Upper lobe of left lung (tissue), 6 donors: ENCODE measurements at regions not wholly inside any gene's neighbourhood (a gene's known extent, or its start where the extent isn't known, plus 50 kb on each side); places are given as distances from the start of the nearest gene placed in this dataset.
"Not testable (repeated sequence)": the region's sequence is repeated elsewhere in the genome, so short reads cannot be mapped to it uniquely, and the experiment has no call there.

ENCODE experiments used
- ATAC-seq, 2 donors: fragments of 200-7000 bp; cut with Tn5 transposase; one replicate each; pipeline ENCODE4 v1.9.1; 2022; ENCODE audit warnings: mild to moderate bottlenecking in 2 of 2, moderate library complexity in 2 of 2; ENCODE audit not compliant: low FRiP score in 2 of 2
- DNase-seq, 2 donors: peaks; one replicate each; pipeline ENCODE4 v3.0.0-alpha.2; 2019 to 2020
- H3K27ac ChIP-seq, 4 donors: fragments of 200-600 bp; sonication (generic); one replicate each; pipeline ENCODE4 v1.5.1; 2016 to 2019
- H3K27me3 ChIP-seq, 4 donors: fragments of 200-600 bp; sonication (generic); one replicate each; pipeline ENCODE4 v1.5.1; 2017 to 2019
- H3K36me3 ChIP-seq, 4 donors: fragments of 200-600 bp; sonication (generic); one replicate each; pipeline ENCODE4 v1.5.1; 2016 to 2019
- H3K4me1 ChIP-seq, 4 donors: fragments of 200-600 bp; sonication (generic); one replicate each; pipeline ENCODE4 v1.5.1; 2018 to 2019
- H3K4me3 ChIP-seq, 4 donors: fragments of 200-600 bp; sonication (generic); one replicate each; pipeline ENCODE4 v1.5.1; 2017 to 2019; ENCODE audit warnings: mild to moderate bottlenecking in 2 of 4, moderate library complexity in 1 of 4
- H3K9me3 ChIP-seq, 4 donors: fragments of 200-600 bp; sonication (generic); one replicate each; pipeline ENCODE4 v1.5.1; 2018 to 2019
- CTCF ChIP-seq, 6 experiments: fragments of 450-650 bp in 4 of 6; fragments of 200-600 bp in 2 of 6; sonication (generic) in 2 of 6; IDR thresholded peaks; one replicate each; pipeline ENCODE4 v1.5.1; 2016 to 2019; ENCODE audit warnings: antibody characterized with exemption in 6 of 6
- EP300 ChIP-seq, 4 donors: sonication (generic); formaldehyde crosslinking; IDR thresholded peaks; one replicate each; pipeline ENCODE4 v1.5.1; 2017; ENCODE audit warnings: antibody characterized with exemption in 4 of 4, control low read depth in 2 of 4
- POLR2A ChIP-seq, 4 donors: fragments of 450-650 bp; IDR thresholded peaks; one replicate each; pipeline ENCODE4 v1.5.1; 2016 to 2017; ENCODE audit warnings: antibody characterized with exemption in 4 of 4, mild to moderate bottlenecking in 2 of 4
- POLR2AphosphoS5 ChIP-seq, 2 donors: sonication (generic); formaldehyde crosslinking; IDR thresholded peaks; one replicate each; pipeline ENCODE4 v1.5.1; 2017; ENCODE audit warnings: antibody characterized with exemption in 2 of 2
- WGBS, 2 donors: methylation state at CpG; one replicate each; pipeline ENCODE4 v1.1.5; 2017 to 2018; 5-methylcytosine and 5-hydroxymethylcytosine counted together
- donor health status: DM: no; HTN: no; CAD: no; lungs with moderate emphysema.
- donor health status: DM: no; HTN: yes; CAD: no; lungs with severe emphysema.

GRCh38 chr10:34017281-34017680 lies 682.8 kb upstream of the NRP1 start:
- 59 to 71% methylated on average over 1 of the region's 1 CpG for WGBS, 2 donors
- DNase-seq (no peak), ATAC-seq (no peak)
- no peaks in the 10 kb centered on the region for H3K27me3 ChIP-seq
- no peak overlapping the region for H3K4me3 ChIP-seq
- H3K9me3 ChIP-seq: no peaks in the 10 kb centered on the region
- no peak for TF ChIP-seq CTCF (IDR thresholded peaks at IDR 0.05)
- TF ChIP-seq POLR2AphosphoS5 (IDR thresholded peaks at IDR 0.05): no peak
- no peak for TF ChIP-seq EP300 (IDR thresholded peaks at IDR 0.05)
- TF ChIP-seq POLR2A (IDR thresholded peaks at IDR 0.05): no peak
- H3K27ac ChIP-seq: no peak overlapping the region
- no peaks in the 10 kb centered on the region for H3K4me1 ChIP-seq
- H3K36me3 ChIP-seq: no peaks in the 10 kb centered on the region

GRCh38 chr10:34016576-34016975 lies 682.1 kb upstream of the NRP1 start:
- no peaks in the 10 kb centered on the region for H3K9me3 ChIP-seq
- DNase-seq (no peak), ATAC-seq (no peak)
- H3K27me3 ChIP-seq: no peaks in the 10 kb centered on the region
- no peak overlapping the region for H3K27ac ChIP-seq
- no peak overlapping the region for H3K4me3 ChIP-seq
- WGBS, 2 donors: 86 to 92% methylated on average over 2 of the region's 2 CpGs
- H3K36me3 ChIP-seq: no peaks in the 10 kb centered on the region
- no peak for TF ChIP-seq POLR2AphosphoS5 (IDR thresholded peaks at IDR 0.05)
- TF ChIP-seq EP300 (IDR thresholded peaks at IDR 0.05): no peak
- TF ChIP-seq CTCF (IDR thresholded peaks at IDR 0.05): no peak
- TF ChIP-seq POLR2A (IDR thresholded peaks at IDR 0.05): no peak
- H3K4me1 ChIP-seq: no peaks in the 10 kb centered on the region

GRCh38 chr10:34015700-34016099 lies 681.2 kb upstream of the NRP1 start:
- WGBS, 2 donors: 97 to 98% methylated on average over 2 of the region's 2 CpGs
- DNase-seq (no peak), ATAC-seq (no peak)
- Histone ChIP-seq H3K27ac (no peak overlapping the region), H3K4me3 (no peak overlapping the region), H3K9me3 (no peaks in the 10 kb centered on the region), H3K27me3 (no peaks in the 10 kb centered on the region), H3K36me3 (no peaks in the 10 kb centered on the region), H3K4me1 (no peaks in the 10 kb centered on the region)
- TF ChIP-seq EP300 (IDR thresholded peaks at IDR 0.05): no peak
- TF ChIP-seq CTCF (IDR thresholded peaks at IDR 0.05): no peak
- TF ChIP-seq POLR2A (IDR thresholded peaks at IDR 0.05): no peak
- no peak for TF ChIP-seq POLR2AphosphoS5 (IDR thresholded peaks at IDR 0.05)

GRCh38 chr10:34013235-34013634 lies 678.8 kb upstream of the NRP1 start:
- H3K4me3 ChIP-seq: no peak overlapping the region
- H3K36me3 ChIP-seq: no peaks in the 10 kb centered on the region
- H3K4me1 ChIP-seq: no peaks in the 10 kb centered on the region
- no peaks in the 10 kb centered on the region for H3K9me3 ChIP-seq
- no peak for ATAC-seq
- 95 to 96% methylated on average over 2 of the region's 2 CpGs for WGBS, 2 donors
- H3K27me3 ChIP-seq: no peaks in the 10 kb centered on the region
- H3K27ac ChIP-seq: no peak overlapping the region
- TF ChIP-seq POLR2AphosphoS5 (IDR thresholded peaks at IDR 0.05) (no peak), EP300 (IDR thresholded peaks at IDR 0.05) (no peak), CTCF (IDR thresholded peaks at IDR 0.05) (no peak), POLR2A (IDR thresholded peaks at IDR 0.05) (no peak)
- DNase-seq: no peak

- H3K27ac ChIP-seq: no peak overlapping the region
- H3K36me3 ChIP-seq: no peaks in the 10 kb centered on the region
- TF ChIP-seq EP300 (IDR thresholded peaks at IDR 0.05) (no peak), POLR2AphosphoS5 (IDR thresholded peaks at IDR 0.05) (no peak), CTCF (IDR thresholded peaks at IDR 0.05) (no peak), POLR2A (IDR thresholded peaks at IDR 0.05) (no peak)
Observed at GRCh38 chr10:34010891-34011290, 676.4 kb upstream of the NRP1 start.

GRCh38 chr10:34010228-34010627 lies 675.8 kb upstream of the NRP1 start:
- H3K4me3 ChIP-seq, H3K27ac ChIP-seq, H3K4me1 ChIP-seq, H3K9me3 ChIP-seq, H3K36me3 ChIP-seq, DNase-seq, ATAC-seq, H3K27me3 ChIP-seq: not testable (repeated sequence)
- 88% methylated on average over 1 of the region's 1 CpG for WGBS, 2 donors

More at GRCh38 chr10:34010891-34011290, 676.4 kb upstream of the NRP1 start:
- peak in 1 of 2 donors; percentile 34 for ATAC-seq
- 69 to 72% methylated on average over 2 of the region's 2 CpGs for WGBS, 2 donors
- Histone ChIP-seq H3K4me3 (no peak overlapping the region), H3K9me3 (no peaks in the 10 kb centered on the region), H3K4me1 (no peaks in the 10 kb centered on the region), H3K27me3 (no peaks in the 10 kb centered on the region)
- no peak for DNase-seq
